Progenitor cell of endocrine pancreas (in vitro differentiated cells): ENCODE measurements at regions not wholly inside any gene's neighbourhood (a gene's known extent, or its start where the extent isn't known, plus 50 kb on each side); places are given as distances from the start of the nearest gene placed in this dataset.

Experiments used
- DNase-seq: peaks from one replicate; pipeline ENCODE4 v3.0.0; 2021; ENCODE audit warnings: low spot score; ENCODE audit not compliant: unreplicated experiment
- H3K27ac Mint-ChIP-seq: 2 replicates; pipeline ENCODE4 v1.8.0; 2021; ENCODE audit warnings: mild to moderate bottlenecking, moderate library complexity, mixed read lengths
- H3K27me3 Mint-ChIP-seq: 2 replicates; pipeline ENCODE4 v1.8.0; 2021; ENCODE audit warnings: mixed read lengths
- H3K36me3 Mint-ChIP-seq: 2 replicates; pipeline ENCODE4 v1.8.0; 2022; ENCODE audit warnings: mixed read lengths; ENCODE audit not compliant: insufficient read depth
- H3K4me1 Mint-ChIP-seq: 2 replicates; pipeline ENCODE4 v1.8.0; 2021; ENCODE audit warnings: low read depth, mixed read lengths
- H3K4me3 Mint-ChIP-seq: 2 replicates; pipeline ENCODE4 v1.8.0; 2021; ENCODE audit warnings: low read depth, mild to moderate bottlenecking, moderate library complexity, mixed read lengths
- H3K9me3 Mint-ChIP-seq: 2 replicates; pipeline ENCODE4 v1.8.0; 2021; ENCODE audit warnings: low read depth, mixed read lengths
- CTCF ChIP-seq: fragments of 200-600 bp; sonication (generic); IDR thresholded peaks from one replicate; pipeline ENCODE4 v1.5.0; 2021; ENCODE audit warnings: antibody characterized with exemption, mild to moderate bottlenecking; ENCODE audit not compliant: unreplicated experiment

- H3K9me3 Mint-ChIP-seq, result no peaks in the 10 kb centered on the region
- H3K27me3 Mint-ChIP-seq, result peaks cover 13% of the 10 kb centered on the region
- no peak for DNase-seq
- H3K36me3 Mint-ChIP-seq, result no peaks in the 10 kb centered on the region
- H3K27ac Mint-ChIP-seq, result no peak overlapping the region
- no peak for TF ChIP-seq CTCF
- H3K4me3 Mint-ChIP-seq, result no peak overlapping the region
- H3K4me1 Mint-ChIP-seq, result no peaks in the 10 kb centered on the region
Observed at GRCh38 chr7:105002-105401, 87.4 kb upstream of the FAM20C start.

- H3K27me3 Mint-ChIP-seq, result peaks cover 17% of the 10 kb centered on the region
- no peak for TF ChIP-seq CTCF
- H3K36me3 Mint-ChIP-seq, result no peaks in the 10 kb centered on the region
- no peak overlapping the region for H3K27ac Mint-ChIP-seq
- H3K4me3 Mint-ChIP-seq, result no peak overlapping the region
- DNase-seq, result no peak
- H3K9me3 Mint-ChIP-seq, result no peaks in the 10 kb centered on the region
- H3K4me1 Mint-ChIP-seq, result no peaks in the 10 kb centered on the region
Observed at GRCh38 chr7:106356-106755, 86.0 kb upstream of the FAM20C start.

GRCh38 chr7:107233-107632, 85.1 kb upstream of the FAM20C start:
- Mint-ChIP-seq H3K9me3 (peaks cover 5% of the 10 kb centered on the region), H3K27ac (no peak overlapping the region), H3K36me3 (no peaks in the 10 kb centered on the region), H3K4me3 (no peak overlapping the region), H3K27me3 (peaks cover 14% of the 10 kb centered on the region), H3K4me1 (no peaks in the 10 kb centered on the region)
- no peak for DNase-seq
- no peak for TF ChIP-seq CTCF

GRCh38 chr7:107907-108306, 84.5 kb upstream of the FAM20C start:
- no peak overlapping the region for H3K27ac Mint-ChIP-seq
- H3K9me3 Mint-ChIP-seq, result peaks cover 11% of the 10 kb centered on the region
- no peak for TF ChIP-seq CTCF
- no peaks in the 10 kb centered on the region for H3K36me3 Mint-ChIP-seq
- H3K27me3 Mint-ChIP-seq, result peaks cover 12% of the 10 kb centered on the region
- no peak overlapping the region for H3K4me3 Mint-ChIP-seq
- H3K4me1 Mint-ChIP-seq, result no peaks in the 10 kb centered on the region
- no peak for DNase-seq

GRCh38 chr7:109094-109493, 83.3 kb upstream of the FAM20C start:
- no peak for TF ChIP-seq CTCF
- DNase-seq, result no peak
- no peak overlapping the region for H3K27ac Mint-ChIP-seq
- no peak overlapping the region for H3K4me3 Mint-ChIP-seq
- H3K27me3 Mint-ChIP-seq, result peaks cover 12% of the 10 kb centered on the region
- H3K9me3 Mint-ChIP-seq, result peaks cover 21% of the 10 kb centered on the region
- no peaks in the 10 kb centered on the region for H3K4me1 Mint-ChIP-seq
- H3K36me3 Mint-ChIP-seq, result no peaks in the 10 kb centered on the region
